ENCODE measurements at regions not wholly inside any gene's neighbourhood (a gene's known extent, or its start where the extent isn't known, plus 50 kb on each side); places are given as distances from the start of the nearest gene placed in this dataset.

GRCh38 chr6:67679566-67680296, 955.4 kb upstream of the ADGRB3 start:
- intact Hi-C loops (cut with micrococcal nuclease), result no loop called here

GRCh38 chr6:67676892-67677291, 958.2 kb upstream of the ADGRB3 start:
- intact Hi-C loops (cut with micrococcal nuclease), result no loop called here

GRCh38 chr6:67667637-67668422, 967.3 kb upstream of the ADGRB3 start:
- intact Hi-C loops (cut with micrococcal nuclease), result no loop called here

GRCh38 chr6:67666177-67666964, 968.7 kb upstream of the ADGRB3 start:
- intact Hi-C loops (cut with micrococcal nuclease), result no loop called here

GRCh38 chr6:67664942-67665341, 970.1 kb upstream of the ADGRB3 start:
- intact Hi-C loops (cut with micrococcal nuclease), result no loop called here

- intact Hi-C loops (cut with micrococcal nuclease), result no loop called here
Observed at GRCh38 chr6:67663105-67663895, 971.8 kb upstream of the ADGRB3 start.

- intact Hi-C loops (cut with micrococcal nuclease), result no loop called here
Observed at GRCh38 chr6:67653561-67653960, 981.5 kb upstream of the ADGRB3 start.

GRCh38 chr6:67646550-67646949, 988.5 kb upstream of the ADGRB3 start:
- intact Hi-C loops (cut with micrococcal nuclease), result no loop called here

GRCh38 chr6:67643281-67643680, 991.8 kb upstream of the ADGRB3 start:
- intact Hi-C loops (cut with micrococcal nuclease), result no loop called here

GRCh38 chr6:67642582-67642981, 992.5 kb upstream of the ADGRB3 start:
- intact Hi-C loops (cut with micrococcal nuclease), result no loop called here

GRCh38 chr6:67640484-67640883, 994.6 kb upstream of the ADGRB3 start:
- intact Hi-C loops (cut with micrococcal nuclease), result no loop called here

GRCh38 chr6:67639161-67639560, 995.9 kb upstream of the ADGRB3 start:
- intact Hi-C loops (cut with micrococcal nuclease), result no loop called here

GRCh38 chr6:67634199-67634598, 1000.9 kb upstream of the ADGRB3 start:
- intact Hi-C loops (cut with micrococcal nuclease), result no loop called here

GRCh38 chr6:67633058-67633457, 1002.0 kb upstream of the ADGRB3 start:
- intact Hi-C loops (cut with micrococcal nuclease), result no loop called here

- intact Hi-C loops (cut with micrococcal nuclease), result no loop called here
Observed at GRCh38 chr6:67630146-67630545, 1004.9 kb upstream of the ADGRB3 start.

GRCh38 chr6:67629258-67629657, 1005.8 kb upstream of the ADGRB3 start:
- intact Hi-C loops (cut with micrococcal nuclease), result no loop called here

- intact Hi-C loops (cut with micrococcal nuclease), result no loop called here
Observed at GRCh38 chr6:67615796-67616195, 1019.3 kb upstream of the ADGRB3 start.

- intact Hi-C loops (cut with micrococcal nuclease), result no loop called here
Observed at GRCh38 chr6:67608099-67608749, 1026.9 kb upstream of the ADGRB3 start.

- intact Hi-C loops (cut with micrococcal nuclease), result no loop called here
Observed at GRCh38 chr6:67606906-67607828, 1027.9 kb upstream of the ADGRB3 start.

- intact Hi-C loops (cut with micrococcal nuclease), result no loop called here
Observed at GRCh38 chr6:67594366-67594765, 1040.7 kb upstream of the ADGRB3 start.
